ENCODE measurements at regions not wholly inside any gene's neighbourhood (a gene's known extent, or its start where the extent isn't known, plus 50 kb on each side); places are given as distances from the start of the nearest gene placed in this dataset.

GRCh38 chr3:14288177-14288788 is 109.7 kb downstream of the LSM3 start:
- Mint-ChIP-seq H3K27me3 (ENCODE audit: unreplicated experiment) (peaks cover 12% of the 10 kb centered on the region), H3K27ac (ENCODE audit: unreplicated experiment) (peak overlapping the region; percentile 69), H3K36me3 (ENCODE audit: unreplicated experiment) (no peaks in the 10 kb centered on the region), H3K4me3 (ENCODE audit: unreplicated experiment) (peak overlapping the region; percentile 1), H3K9me3 (ENCODE audit: unreplicated experiment) (peaks cover 8% of the 10 kb centered on the region), H3K4me1 (ENCODE audit: low read depth, unreplicated experiment) (peaks cover 53% of the 10 kb centered on the region)
- TF ChIP-seq CTCF (IDR thresholded peaks at IDR 0.05; ENCODE audit: partially characterized antibody, unreplicated experiment): no peak
- DNase-seq: no peak

GRCh38 chr3:14288833-14289451 is 110.3 kb downstream of the LSM3 start:
- peaks cover 12% of the 10 kb centered on the region for H3K27me3 Mint-ChIP-seq (ENCODE audit: unreplicated experiment)
- no peaks in the 10 kb centered on the region for H3K36me3 Mint-ChIP-seq (ENCODE audit: unreplicated experiment)
- H3K9me3 Mint-ChIP-seq (ENCODE audit: unreplicated experiment): peaks cover 8% of the 10 kb centered on the region
- peak overlapping the region; percentile 1 for H3K4me3 Mint-ChIP-seq (ENCODE audit: unreplicated experiment)
- peaks cover 53% of the 10 kb centered on the region for H3K4me1 Mint-ChIP-seq (ENCODE audit: low read depth, unreplicated experiment)
- peak overlapping the region; percentile 84 for H3K27ac Mint-ChIP-seq (ENCODE audit: unreplicated experiment)
- DNase-seq: no peak
- TF ChIP-seq CTCF (IDR thresholded peaks at IDR 0.05; ENCODE audit: partially characterized antibody, unreplicated experiment): no peak

GRCh38 chr3:14289590-14290461 is 111.2 kb downstream of the LSM3 start:
- H3K27me3 Mint-ChIP-seq (ENCODE audit: unreplicated experiment): peaks cover 12% of the 10 kb centered on the region
- H3K4me1 Mint-ChIP-seq (ENCODE audit: low read depth, unreplicated experiment): peaks cover 47% of the 10 kb centered on the region
- no peak for DNase-seq

GRCh38 chr3:14290631-14291385 is 111.6 kb upstream of the SLC6A6 start:
- Mint-ChIP-seq H3K9me3 (ENCODE audit: unreplicated experiment) (peaks cover 8% of the 10 kb centered on the region), H3K27me3 (ENCODE audit: unreplicated experiment) (peaks cover 12% of the 10 kb centered on the region), H3K4me1 (ENCODE audit: low read depth, unreplicated experiment) (peaks cover 37% of the 10 kb centered on the region), H3K4me3 (ENCODE audit: unreplicated experiment) (no peak overlapping the region), H3K36me3 (ENCODE audit: unreplicated experiment) (peaks cover 10% of the 10 kb centered on the region), H3K27ac (ENCODE audit: unreplicated experiment) (peak overlapping the region; percentile 72)
- TF ChIP-seq CTCF (IDR thresholded peaks at IDR 0.05; ENCODE audit: partially characterized antibody, unreplicated experiment): no peak
- no peak for DNase-seq

More at GRCh38 chr3:14289590-14290461, 111.2 kb downstream of the LSM3 start:
- no peak for TF ChIP-seq CTCF (IDR thresholded peaks at IDR 0.05; ENCODE audit: partially characterized antibody, unreplicated experiment)
- Mint-ChIP-seq H3K4me3 (ENCODE audit: unreplicated experiment) (peak overlapping the region; percentile 18), H3K27ac (ENCODE audit: unreplicated experiment) (peak overlapping the region; percentile 84), H3K9me3 (ENCODE audit: unreplicated experiment) (peaks cover 8% of the 10 kb centered on the region), H3K36me3 (ENCODE audit: unreplicated experiment) (peaks cover 7% of the 10 kb centered on the region)

All from glutamatergic neuron (in vitro differentiated cells).